HT1080 (cell line): ENCODE measurements at regions not wholly inside any gene's neighbourhood (a gene's known extent, or its start where the extent isn't known, plus 50 kb on each side); places are given as distances from the start of the nearest gene placed in this dataset.
"Not testable (repeated sequence)": the region's sequence is repeated elsewhere in the genome, so short reads cannot be mapped to it uniquely, and the experiment has no call there.

ENCODE experiments used
- DNase-seq: peaks from one replicate; pipeline ENCODE4 v3.0.0-alpha.2; 2015; ENCODE audit warnings: low read depth

DNA sequence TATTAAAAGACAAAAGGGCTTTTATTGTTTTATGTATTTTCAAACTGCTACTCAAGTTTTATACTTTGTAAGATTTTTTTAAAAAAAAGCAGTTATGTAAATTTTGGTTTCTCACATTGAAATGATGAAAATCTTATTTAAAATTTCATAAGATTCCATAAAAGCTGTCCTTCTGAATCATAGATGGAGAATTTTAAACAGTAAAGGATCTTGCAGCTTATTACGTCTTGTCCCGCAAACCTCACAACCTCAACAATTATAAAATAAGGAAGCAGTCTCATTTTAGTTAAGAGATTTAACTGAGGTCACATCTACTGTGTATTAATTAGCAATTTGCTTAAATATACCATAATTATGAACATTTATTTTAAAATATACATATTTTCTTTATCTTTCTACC is 581.0 kb upstream of the SPRY2 start:
- no peak for DNase-seq

DNA sequence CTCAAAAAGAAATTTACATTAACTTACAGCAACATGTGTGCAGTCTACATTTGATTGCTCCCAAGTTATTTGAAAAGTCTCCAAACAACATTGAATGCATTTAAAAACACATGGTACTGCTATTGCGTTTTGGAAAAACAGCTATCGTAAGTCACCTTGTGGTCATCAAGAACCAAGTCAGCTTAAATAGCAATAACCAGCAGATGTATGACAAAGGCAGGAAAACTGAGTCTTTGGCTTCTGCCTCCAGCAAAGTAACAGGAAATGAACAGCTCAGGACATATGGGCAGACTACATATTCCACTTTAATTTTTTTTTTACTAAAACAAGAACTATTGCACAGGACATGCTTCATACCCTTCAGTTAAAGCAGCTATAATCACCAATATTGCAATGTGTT is 580.6 kb upstream of the SPRY2 start:
- peak; percentile 13 for DNase-seq

DNA sequence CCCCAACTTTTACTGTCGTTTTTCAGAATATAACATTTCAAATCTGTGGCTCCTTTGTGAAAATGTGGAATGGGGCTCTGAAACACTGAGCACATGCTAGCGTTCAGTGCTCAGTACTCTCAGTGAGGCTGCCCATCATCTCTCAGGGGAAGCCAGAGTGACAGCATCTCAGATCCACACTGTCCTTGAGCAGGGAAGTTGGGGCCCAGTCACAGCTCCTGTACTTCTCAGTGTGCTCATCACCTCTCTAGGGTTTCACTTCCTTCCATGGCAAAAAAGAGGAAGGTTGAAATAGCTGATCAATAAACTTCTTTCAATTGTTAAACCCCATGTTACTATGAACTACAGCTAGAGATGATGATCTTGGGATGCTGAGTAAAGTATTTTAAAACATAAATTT is 565.9 kb upstream of the SPRY2 start:
- no peak for DNase-seq

DNA sequence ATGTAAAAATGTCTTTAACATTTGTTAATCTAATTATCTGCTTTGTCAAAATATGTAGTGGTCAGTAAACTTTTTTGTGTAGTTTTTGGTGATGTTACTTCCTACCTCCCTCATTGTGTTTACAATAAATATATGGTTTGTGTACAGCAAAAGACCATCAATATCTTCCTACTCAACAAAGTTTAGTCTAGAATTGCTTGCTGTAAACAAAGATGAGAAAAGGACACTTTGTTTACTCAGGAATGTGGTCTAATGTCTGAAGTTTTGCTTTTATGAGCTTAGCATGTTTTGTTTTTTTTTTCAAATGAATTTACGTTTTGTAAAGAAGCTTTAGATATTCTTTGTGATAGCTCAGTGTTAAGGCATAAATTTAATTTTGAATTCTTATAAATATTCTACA is 563.5 kb upstream of the SPRY2 start:
- DNase-seq, result no peak

DNA sequence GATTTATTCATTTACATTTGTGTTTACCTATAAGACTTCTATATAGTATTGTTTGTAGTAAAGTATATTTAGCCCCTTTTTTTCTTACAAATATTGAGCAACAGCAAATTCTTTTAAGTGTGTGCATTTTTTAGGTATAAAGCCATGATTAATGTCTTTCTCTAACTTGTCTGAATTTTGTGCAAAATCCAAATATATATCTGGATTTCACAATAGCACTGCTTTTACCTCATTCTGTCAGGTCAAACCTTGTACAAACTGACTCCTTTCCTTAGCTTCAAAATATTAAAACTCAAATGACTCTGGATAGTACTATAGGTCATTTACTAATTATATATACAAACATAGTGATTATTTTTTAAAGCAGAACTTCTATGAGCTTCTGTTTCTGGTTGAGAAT is 563.0 kb upstream of the SPRY2 start:
- DNase-seq, result no peak

DNA sequence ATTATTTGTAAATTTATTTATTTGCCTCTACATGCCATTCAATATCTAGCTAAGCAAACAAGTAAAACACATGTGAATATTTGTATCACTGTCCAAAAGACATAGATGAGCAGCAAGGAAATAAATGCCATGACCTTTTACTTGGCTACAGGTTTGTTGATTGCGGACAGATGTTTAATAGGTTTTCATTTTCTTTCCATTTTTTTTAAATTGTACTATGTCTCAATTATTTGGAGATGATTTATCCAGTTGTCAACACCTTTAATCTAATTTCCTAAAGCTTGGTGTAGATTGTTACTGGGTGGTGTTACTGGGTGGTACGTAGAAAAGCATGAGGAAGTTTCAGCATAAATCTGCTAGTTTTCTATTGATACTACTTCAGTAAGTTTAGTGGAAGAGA is 560.6 kb upstream of the SPRY2 start:
- DNase-seq, result no peak

DNA sequence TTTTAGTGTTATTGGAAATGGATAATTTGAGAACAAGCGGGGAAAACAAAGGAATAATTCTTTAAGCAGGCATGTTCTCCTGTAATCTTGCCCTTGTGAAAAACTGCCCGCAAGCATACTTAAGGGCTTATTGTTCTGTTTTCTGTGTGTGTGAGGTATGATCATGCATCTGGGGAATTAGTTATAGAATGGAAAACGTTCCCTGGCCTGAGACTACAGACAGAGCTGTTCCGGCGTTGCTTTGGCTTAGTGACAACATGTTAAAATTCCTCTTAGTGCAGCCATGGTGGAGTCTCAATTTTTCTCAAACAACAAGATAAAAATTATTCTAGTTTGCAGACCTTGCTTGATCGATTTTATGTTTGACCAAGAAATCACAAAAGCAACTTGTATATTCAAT is 560.2 kb upstream of the SPRY2 start:
- no peak for DNase-seq

DNA sequence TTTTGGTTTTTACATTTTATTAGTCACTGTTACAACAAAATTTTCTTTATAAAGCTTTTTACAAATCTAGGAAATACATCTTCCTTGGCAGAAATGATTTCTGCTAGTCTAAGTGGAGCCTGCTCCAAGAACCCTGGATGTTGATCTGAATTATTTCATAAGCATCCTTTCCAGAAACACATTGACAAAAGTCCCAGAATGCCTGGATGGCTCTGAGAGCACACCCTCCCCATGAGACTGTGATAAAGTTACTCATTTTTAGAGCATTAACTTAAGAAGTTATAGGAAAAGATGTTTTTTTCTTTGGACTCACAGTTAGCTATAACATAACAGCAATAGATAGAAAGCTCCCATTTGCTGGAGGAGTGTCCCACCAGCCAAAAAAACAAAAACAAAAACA is 559.6 kb upstream of the SPRY2 start:
- no peak for DNase-seq

DNA sequence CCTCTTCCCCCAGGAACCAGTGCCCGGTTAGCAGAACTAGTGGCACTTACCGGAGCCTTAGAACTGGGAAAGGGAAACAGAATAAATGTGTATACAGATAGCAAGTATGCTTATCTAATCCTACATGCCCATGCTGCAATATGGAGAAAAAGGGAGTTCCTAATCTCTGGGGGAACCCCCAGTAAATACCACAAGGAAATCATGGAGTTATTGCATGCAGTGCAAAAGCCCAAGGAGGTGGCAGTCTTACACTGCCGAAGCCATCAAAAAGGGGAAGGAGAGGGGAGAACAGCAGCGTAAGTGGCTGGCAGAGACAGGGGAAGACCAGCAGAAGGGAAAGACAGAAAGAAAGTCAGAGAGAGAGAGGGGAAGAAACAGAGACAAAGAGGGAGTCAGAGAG is 556.7 kb upstream of the SPRY2 start:
- not testable (repeated sequence) for DNase-seq

DNA sequence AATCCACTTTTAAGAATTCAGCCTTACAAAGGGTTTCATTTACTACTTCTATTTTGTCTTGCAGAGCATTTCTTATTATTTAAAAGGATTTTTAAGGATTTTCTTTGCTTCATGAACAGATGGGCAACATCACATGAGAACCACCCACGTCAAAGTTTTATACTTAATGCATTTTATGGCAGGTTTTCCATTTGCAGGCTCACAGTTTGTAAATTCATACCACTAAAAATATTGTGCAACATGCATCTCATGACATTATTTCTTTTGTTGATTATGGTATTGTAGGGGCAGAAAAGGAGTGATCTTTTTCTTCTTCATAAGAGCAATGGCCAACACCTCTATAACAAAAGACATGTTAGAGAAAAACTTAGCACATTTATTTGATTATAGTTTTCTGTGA is 554.0 kb upstream of the SPRY2 start:
- no peak for DNase-seq

DNA sequence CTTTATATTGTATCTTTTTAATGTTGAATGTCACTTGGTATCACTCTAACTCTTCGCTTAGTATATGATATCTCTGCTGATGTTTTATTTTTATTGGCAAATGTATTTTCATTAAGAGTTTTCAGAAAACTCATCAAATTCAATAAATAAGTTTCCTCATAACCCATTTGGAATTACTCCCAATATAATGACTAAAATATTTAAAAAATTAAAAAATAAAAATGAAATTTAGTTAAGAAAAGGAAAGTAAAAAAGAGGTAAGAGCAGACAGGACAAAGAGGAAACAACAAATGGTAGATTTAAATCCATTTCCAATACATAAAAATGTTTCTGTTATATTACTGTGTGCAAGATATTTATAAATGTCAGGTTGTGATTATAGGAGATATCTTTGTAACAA is 548.9 kb upstream of the SPRY2 start:
- DNase-seq, result no peak

DNA sequence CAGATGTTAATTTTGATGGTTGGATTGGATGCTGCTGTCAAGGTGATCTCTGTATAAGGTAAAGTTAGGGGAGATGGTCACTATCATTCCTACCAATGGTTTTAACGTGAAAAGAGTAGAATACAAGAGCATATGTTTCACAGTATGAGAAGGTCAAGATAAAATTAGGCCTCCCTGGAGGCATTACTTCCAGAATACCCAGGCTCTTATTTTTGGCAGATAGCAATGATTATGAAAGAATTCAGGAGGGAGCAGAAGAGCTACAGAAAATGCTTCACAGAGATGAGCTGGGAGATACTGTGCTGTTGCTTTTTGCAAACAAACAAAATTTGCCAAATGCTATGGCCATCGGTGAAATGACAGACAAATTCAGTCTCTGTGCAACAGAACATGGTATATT is 547.5 kb upstream of the SPRY2 start:
- DNase-seq, result no peak

DNA sequence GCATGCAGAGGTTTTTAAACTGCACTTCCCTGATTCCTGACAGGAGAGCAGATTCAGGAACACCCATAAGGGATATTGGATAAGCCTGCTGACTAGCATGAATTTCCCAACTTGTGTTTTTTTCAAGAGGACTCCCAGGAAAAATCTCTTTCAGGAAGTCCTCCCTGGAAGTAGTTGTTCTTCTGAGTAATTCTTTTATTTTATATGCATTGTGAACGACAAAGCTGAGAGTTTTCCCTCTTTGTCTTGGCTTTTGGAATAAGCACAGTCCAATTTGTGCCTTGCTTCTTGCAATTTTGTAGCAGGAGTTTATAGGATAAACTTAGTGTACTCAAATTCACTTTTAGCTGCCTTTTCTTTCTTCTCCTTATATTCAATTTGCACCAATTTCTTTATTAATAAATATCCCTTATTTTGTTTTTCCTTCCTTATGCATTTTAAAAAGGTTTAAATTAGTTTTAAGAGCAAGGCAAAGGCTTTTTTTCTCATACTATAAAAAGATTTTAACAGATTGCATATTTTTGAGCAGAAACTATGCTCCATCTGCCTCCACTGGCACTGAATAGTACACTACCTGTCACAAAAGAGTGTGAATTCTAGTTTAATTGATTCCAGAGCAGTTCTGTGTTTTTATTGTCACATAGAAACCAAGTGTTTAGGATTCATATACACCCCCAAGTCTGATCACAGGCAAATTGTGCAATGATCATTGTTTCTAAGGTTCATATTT is 543.3 kb upstream of the SPRY2 start:
- no peak for DNase-seq

DNA sequence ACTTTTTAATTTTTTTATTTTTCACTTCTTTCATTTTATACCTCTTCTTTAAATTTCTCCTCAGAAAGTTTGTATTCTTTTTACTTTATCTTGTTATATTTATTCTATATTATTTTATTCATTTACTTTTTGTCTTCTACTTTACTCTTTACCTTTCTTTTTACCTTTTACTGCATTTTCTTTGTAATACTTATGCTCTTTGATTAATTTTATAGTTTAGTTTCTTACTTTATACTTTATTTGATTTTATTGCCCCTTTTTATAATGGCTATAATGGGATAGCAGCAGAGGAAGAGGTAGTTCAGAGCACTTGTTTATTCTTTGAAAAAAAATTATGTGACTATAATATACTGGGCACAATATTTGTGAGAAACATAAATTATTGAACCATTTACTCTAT is 542.6 kb upstream of the SPRY2 start:
- no peak for DNase-seq

DNA sequence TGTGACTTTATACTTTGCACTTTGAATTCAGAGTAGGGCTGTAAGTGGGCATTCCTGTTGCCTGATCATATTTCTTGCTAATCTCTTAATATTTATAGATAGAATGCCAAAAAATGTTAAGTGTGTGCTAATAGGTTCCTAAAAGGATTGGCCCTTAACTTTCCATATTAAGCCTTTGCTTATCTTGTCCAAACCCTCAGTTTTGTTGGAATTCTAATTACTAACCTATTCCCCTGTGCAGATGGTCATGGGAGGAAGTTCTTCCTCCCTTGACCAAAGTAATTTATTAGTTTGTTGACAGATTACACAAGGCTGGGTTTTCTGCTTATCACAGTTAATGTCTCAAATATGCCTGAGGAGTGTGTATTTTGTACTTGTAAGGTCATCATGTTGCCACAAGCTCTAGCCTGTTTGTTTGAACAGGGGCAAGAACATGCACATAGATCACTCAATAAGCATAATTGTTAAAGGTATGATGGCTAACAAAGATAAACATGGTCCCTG is 541.1 kb upstream of the SPRY2 start:
- DNase-seq, result no peak

DNA sequence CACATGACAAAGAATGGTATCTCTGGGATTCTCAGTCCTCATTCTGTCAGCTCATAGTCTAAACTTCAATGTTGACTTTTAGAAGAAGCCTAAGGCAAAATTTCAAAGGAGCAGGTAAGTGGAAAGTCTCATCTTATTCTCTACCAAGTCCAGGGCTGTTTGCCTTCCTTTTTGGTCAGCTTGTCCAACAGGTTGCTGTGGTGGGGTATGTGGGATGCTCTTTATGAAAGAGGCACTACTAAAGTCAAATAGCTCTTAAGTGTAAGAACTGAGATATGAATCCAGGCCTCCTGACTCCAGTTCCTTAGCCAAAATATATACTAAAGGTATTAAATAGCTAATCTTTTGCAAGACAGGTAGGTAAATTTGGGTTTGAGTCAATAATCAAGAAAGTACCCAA is 540.6 kb upstream of the SPRY2 start:
- no peak for DNase-seq

DNA sequence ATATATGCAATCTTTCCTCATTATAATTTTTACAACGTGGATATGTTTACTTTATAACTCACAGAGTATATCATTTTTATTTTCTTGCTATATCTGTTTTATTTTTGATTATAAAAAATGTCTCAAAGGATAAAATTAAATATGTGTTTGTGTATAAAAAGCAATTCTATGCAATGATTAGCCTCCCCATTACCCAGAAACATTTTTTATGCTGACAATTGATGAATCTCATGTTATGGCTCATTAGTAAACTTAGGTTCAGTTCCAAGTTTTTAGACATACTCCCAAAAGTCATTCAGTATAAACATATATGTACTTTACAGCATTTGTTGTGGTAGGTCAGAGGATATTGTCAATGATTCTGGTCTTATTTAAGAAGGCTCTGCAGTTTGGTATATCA is 540.1 kb upstream of the SPRY2 start:
- no peak for DNase-seq

DNA sequence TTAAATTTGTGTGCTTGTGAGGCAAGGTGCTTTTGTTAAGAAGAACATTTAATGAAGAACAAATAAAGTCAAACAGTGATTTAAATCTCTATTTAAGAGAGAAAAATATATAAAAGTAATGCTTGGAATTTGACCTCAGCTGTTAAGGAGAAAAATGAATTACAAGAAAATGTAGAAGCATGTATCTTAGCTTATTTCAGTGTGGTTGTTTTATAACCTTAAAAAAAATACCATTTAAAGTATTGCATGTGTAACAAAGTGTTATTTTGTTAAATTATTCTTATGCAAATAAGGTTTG is 537.0 kb upstream of the SPRY2 start:
- DNase-seq, result no peak

DNA sequence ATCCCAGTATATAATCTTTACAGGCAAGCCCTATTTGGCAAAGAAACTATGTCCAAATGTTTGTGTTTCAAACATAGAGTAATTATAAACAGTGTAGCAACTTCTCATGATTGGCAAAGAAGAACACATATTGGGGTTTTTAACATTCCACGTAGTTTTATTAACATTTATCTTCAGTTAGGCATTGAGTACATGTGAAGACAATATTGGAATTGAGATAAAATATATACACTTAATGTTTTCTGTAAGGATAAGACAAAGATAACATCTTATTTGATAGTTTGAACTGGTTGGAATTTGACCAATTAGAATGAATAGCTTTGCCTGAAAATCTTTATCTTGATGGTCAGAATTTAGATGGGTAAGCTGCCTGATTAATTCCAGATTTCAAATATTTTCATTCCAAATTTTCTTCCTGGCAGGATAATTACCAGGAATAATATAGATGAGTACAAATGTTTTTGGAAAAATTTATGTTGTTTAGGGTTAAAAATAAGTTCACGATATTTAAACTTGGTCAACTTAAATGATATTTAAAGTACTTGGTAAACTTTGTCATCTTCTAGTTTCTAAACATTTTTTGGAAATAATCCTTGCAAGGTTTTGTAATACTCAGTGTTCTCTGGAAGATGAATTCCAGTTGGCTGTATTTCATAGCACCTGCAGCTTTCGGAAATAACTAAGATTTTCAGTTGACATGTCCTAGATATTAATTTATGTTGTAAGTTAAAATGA is 536.5 kb upstream of the SPRY2 start:
- DNase-seq, result no peak

DNA sequence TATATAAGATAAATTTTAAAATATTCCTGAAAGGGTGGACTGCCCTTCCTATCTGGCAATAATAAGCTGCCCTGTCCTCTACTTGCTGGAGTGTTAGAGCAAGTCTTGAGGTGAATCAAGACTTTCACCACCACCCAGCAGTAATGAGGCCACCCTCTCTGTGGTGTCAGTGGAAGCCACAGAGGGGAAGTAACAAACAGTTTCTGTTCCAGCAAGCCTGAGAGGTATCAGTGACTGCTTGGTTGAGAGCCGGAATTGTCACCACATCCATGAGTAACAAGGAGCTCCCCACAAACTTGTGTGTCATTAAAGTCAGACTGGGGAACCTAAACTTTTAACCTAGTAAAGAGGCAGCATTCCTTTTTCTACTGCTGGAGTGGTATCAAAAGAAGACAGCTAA is 532.7 kb upstream of the SPRY2 start:
- DNase-seq, result peak; percentile 26

DNA sequence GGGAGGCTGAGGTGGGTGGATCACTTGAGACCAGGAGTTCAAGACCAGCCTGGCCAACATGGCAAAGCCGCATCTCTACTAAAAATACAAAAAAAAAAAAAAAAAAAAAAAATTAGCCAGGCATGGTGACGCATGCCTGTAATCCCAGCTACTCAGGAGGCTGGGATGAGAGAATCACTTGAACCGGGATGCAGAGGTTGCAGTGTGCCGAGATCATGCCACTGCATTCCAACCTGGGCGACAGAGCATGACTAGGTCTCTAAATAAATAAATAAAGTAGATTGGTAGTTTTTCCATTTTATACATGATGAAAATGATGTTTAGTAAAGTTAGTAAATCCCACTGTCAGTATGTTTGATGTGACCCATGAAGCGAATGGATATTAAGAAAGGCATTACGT is 531.0 kb upstream of the SPRY2 start:
- DNase-seq, result not testable (repeated sequence)

DNA sequence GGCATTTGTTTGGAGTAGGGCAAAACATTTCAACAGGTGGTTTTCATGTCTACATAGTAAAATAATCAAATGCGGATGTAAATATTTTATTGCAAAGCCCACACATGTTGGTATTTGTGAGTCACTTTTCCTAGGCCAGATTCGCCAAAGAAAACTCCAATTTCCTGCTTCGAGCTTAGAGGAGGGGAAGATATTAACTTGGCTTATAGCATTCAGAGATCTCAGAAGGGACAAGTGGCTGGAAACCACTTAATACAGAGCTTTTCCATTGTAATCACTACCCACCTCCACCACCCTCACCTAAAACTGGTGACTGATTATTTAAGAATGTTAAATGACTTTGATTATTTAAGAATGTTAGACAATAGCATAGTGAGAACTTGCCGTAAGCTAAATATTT is 530.6 kb upstream of the SPRY2 start:
- DNase-seq, result peak; percentile 22

DNA sequence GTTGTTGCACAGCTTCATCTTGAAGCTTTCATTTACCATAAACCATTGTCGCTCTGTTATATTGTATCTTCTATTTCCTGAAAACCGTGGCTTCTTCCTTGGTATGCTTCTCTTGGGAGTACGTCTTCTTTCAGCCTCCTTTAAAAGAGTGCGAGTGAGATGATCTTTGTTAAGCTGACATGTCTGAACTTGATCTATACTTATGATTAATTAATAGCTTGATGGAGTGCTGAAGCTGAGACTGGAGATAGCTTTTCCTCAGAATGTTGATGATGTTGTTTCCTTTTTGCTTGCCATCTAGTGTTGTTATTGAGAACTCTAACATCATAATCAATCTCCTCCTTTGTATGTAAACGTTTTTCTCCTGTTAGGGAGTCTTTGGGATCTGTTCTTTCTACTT is 529.3 kb upstream of the SPRY2 start:
- no peak for DNase-seq
